Neural cell (in vitro differentiated cells): ENCODE measurements at regions not wholly inside any gene's neighbourhood (a gene's known extent, or its start where the extent isn't known, plus 50 kb on each side); places are given as distances from the start of the nearest gene placed in this dataset.

ENCODE experiments used
- CTCF ChIP-seq: fragments of 450-650 bp; IDR thresholded peaks from 2 replicates; pipeline ENCODE4 v1.5.1; 2014; ENCODE audit warnings: antibody characterized with exemption, mild to moderate bottlenecking, moderate library complexity; ENCODE audit not compliant: poor library complexity, severe bottlenecking
- EP300 ChIP-seq: fragments of 450-650 bp; conservative IDR thresholded peaks from 2 replicates; pipeline ENCODE4 v1.6.1; 2014; ENCODE audit warnings: antibody characterized with exemption, mild to moderate bottlenecking, moderate library complexity; ENCODE audit not compliant: poor library complexity, severe bottlenecking
- EZH2 ChIP-seq: fragments of 200-600, 300-800 bp; shearing (Covaris generic), sonication (generic); IDR thresholded peaks from 2 replicates; pipeline ENCODE4 v1.6.1; 2014; ENCODE audit warnings: antibody characterized with exemption, low read length, borderline replicate concordance, mild to moderate bottlenecking; ENCODE audit not compliant: insufficient read depth, poor library complexity, severe bottlenecking
- POLR2AphosphoS5 ChIP-seq: IDR thresholded peaks from 2 replicates; pipeline ENCODE4 v1.6.1; 2012
- RAD21 ChIP-seq: fragments of 450-650 bp; conservative IDR thresholded peaks from 2 replicates; pipeline ENCODE4 v1.6.1; 2014; ENCODE audit warnings: antibody characterized with exemption, mild to moderate bottlenecking, moderate library complexity
- REST ChIP-seq: IDR thresholded peaks from 2 replicates; pipeline ENCODE4 v1.6.1; 2012; ENCODE audit warnings: borderline replicate concordance
- SMC3 ChIP-seq: fragments of 450-650 bp; conservative IDR thresholded peaks from 2 replicates; pipeline ENCODE4 v1.6.1; 2014; ENCODE audit warnings: antibody characterized with exemption, mild to moderate bottlenecking, moderate library complexity; ENCODE audit not compliant: poor library complexity
- TAF1 ChIP-seq: IDR thresholded peaks from 2 replicates; pipeline ENCODE4 v1.6.1; 2012; ENCODE audit warnings: low read depth

GRCh38 chr11:112448168-112448567, 187.5 kb upstream of the PLET1 start:
- TF ChIP-seq CTCF, result no peak
- no peak for TF ChIP-seq POLR2AphosphoS5
- TF ChIP-seq EZH2, result no peak
- no peak for TF ChIP-seq TAF1
- no peak for TF ChIP-seq RAD21
- no peak for TF ChIP-seq SMC3
- no peak for TF ChIP-seq REST
- TF ChIP-seq EP300, result no peak
